Mesendoderm (in vitro differentiated cells): ENCODE measurements at regions not wholly inside any gene's neighbourhood (a gene's known extent, or its start where the extent isn't known, plus 50 kb on each side); places are given as distances from the start of the nearest gene placed in this dataset.
A peak's percentile ranks its signal among the peaks of the same experiment; 100 is the strongest.

Source experiments
- DNase-seq: peaks from one replicate; pipeline ENCODE4 v3.0.0; 2013
- H2AK5ac ChIP-seq: 2 replicates; pipeline ENCODE4 v1.6.1; 2013; ENCODE audit warnings: low read length, inconsistent platforms
- H2BK120ac ChIP-seq: 2 replicates; pipeline ENCODE4 v1.6.1; 2013; ENCODE audit warnings: low read depth, mild to moderate bottlenecking, low read length, moderate library complexity, mixed read lengths
- H2BK15ac ChIP-seq: replicated peaks from 2 replicates; pipeline ENCODE4 v1.6.1; 2013; ENCODE audit warnings: low read depth, mild to moderate bottlenecking, moderate library complexity
- H2BK5ac ChIP-seq: 2 replicates; pipeline ENCODE4 v1.6.1; 2013; ENCODE audit warnings: low read length, inconsistent platforms
- H3K18ac ChIP-seq: 2 replicates; pipeline ENCODE4 v1.6.1; 2013; ENCODE audit warnings: mild to moderate bottlenecking, low read length, mixed read lengths
- H3K23ac ChIP-seq: one replicate; pipeline ENCODE4 v1.6.1; 2013; ENCODE audit warnings: low read length
- H3K27ac ChIP-seq: 2 replicates; pipeline ENCODE4 v1.5.1; 2013; ENCODE audit warnings: low read depth, mild to moderate bottlenecking, inconsistent platforms, low read length, moderate library complexity
- H3K27me3 ChIP-seq: 2 replicates; pipeline ENCODE4 v1.6.1; 2013; ENCODE audit warnings: low read length, control low read depth, mild to moderate bottlenecking, inconsistent platforms; ENCODE audit not compliant: insufficient read depth, poor library complexity
- H3K36me3 ChIP-seq: 2 replicates; pipeline ENCODE4 v1.6.1; 2013; ENCODE audit warnings: low read length, inconsistent platforms; ENCODE audit not compliant: control insufficient read depth, insufficient read depth
- H3K4ac ChIP-seq: one replicate; pipeline ENCODE4 v1.6.1; 2013; ENCODE audit warnings: low read depth, mild to moderate bottlenecking, low read length, moderate library complexity
- H3K4me1 ChIP-seq: 2 replicates; pipeline ENCODE4 v1.6.1; 2013; ENCODE audit warnings: low read depth, low read length, inconsistent platforms; ENCODE audit not compliant: control insufficient read depth
- H3K4me2 ChIP-seq: 2 replicates; pipeline ENCODE4 v1.6.1; 2013; ENCODE audit warnings: low read length
- H3K4me3 ChIP-seq: 2 replicates; pipeline ENCODE4 v1.5.1; 2013; ENCODE audit warnings: mild to moderate bottlenecking, low read length
- H3K56ac ChIP-seq: one replicate; pipeline ENCODE4 v1.6.1; 2013; ENCODE audit warnings: low read length
- H3K79me1 ChIP-seq: 2 replicates; pipeline ENCODE4 v1.6.1; 2013; ENCODE audit warnings: low read length, inconsistent platforms
- H3K79me2 ChIP-seq: 2 replicates; pipeline ENCODE4 v1.6.1; 2013; ENCODE audit warnings: mild to moderate bottlenecking, low read length; ENCODE audit not compliant: control insufficient read depth, insufficient read depth
- H3K9ac ChIP-seq: 2 replicates; pipeline ENCODE4 v1.6.1; 2013; ENCODE audit warnings: low read length, inconsistent platforms
- H4K5ac ChIP-seq: one replicate; pipeline ENCODE4 v1.6.1; 2013; ENCODE audit warnings: low read length
- H4K8ac ChIP-seq: one replicate; pipeline ENCODE4 v1.6.1; 2013; ENCODE audit warnings: low read depth, mild to moderate bottlenecking, control low read depth, low read length, moderate library complexity
- WGBS: extraction: QIAGEN DNeasy Blood & Tissue Kit; methylation state at CpG from one replicate; pipeline ENCODE4 v1.1.7; 2013; ENCODE audit warnings: low lambda C conversion rate, missing lambda C conversion rate; ENCODE audit not compliant: insufficient coverage; ENCODE audit errors: extremely low coverage; 5-methylcytosine and 5-hydroxymethylcytosine counted together

- no peak overlapping the region for H3K27ac ChIP-seq
- no peaks in the 10 kb centered on the region for H3K36me3 ChIP-seq
- H3K56ac ChIP-seq = no peak overlapping the region
- no peak overlapping the region for H2AK5ac ChIP-seq
- no peak overlapping the region for H2BK5ac ChIP-seq
- no peak overlapping the region for H3K18ac ChIP-seq
- WGBS = no CpG with 5 or more reads among the region's 6 CpGs
- H2BK15ac ChIP-seq = no peak overlapping the region
- H3K79me2 ChIP-seq = no peaks in the 10 kb centered on the region
- no peak overlapping the region for H3K4ac ChIP-seq
- no peak overlapping the region for H3K4me3 ChIP-seq
- H4K8ac ChIP-seq = no peak overlapping the region
- no peaks in the 10 kb centered on the region for H3K79me1 ChIP-seq
- peaks cover 2% of the 10 kb centered on the region for H3K4me1 ChIP-seq
- no peak overlapping the region for H3K23ac ChIP-seq
- no peak overlapping the region for H2BK120ac ChIP-seq
- no peak overlapping the region for H3K4me2 ChIP-seq
- H4K5ac ChIP-seq = no peak overlapping the region
- peak; percentile 22 for DNase-seq
- H3K9ac ChIP-seq = no peak overlapping the region
- H3K27me3 ChIP-seq = no peaks in the 10 kb centered on the region
These were observed 1241.5 kb downstream of the ROBO2 start for GRCh38 chr3:78281381-78281780.

DNA sequence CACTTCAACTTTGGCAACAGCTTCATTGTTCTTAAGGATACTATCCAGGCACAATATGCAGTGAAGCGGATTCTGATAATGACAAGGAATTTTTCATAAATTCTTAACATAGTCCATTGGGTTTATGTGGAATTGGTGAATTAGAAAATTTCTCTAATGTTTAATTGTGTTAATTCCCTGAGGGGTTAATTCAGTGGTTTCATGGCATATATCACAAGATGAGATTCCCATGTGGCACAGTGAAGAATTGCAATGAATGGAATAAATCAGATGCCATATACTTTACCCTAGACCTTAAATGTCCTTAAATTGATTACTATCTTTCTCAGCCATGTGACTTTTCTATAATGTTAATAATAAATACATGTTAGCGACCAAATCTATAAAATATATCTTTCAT is 1244.1 kb downstream of the ROBO2 start:
- 100% methylated on average over 1 of the region's 2 CpGs for WGBS
- H3K18ac ChIP-seq = no peak overlapping the region

GRCh38 chr3:78285032-78285728 is 1245.3 kb downstream of the ROBO2 start:
- peak overlapping the region; percentile 73 for H3K56ac ChIP-seq
- peak overlapping the region; percentile 9 for H3K18ac ChIP-seq
- H4K8ac ChIP-seq = peak overlapping the region; percentile 97
- no peak overlapping the region for H2BK15ac ChIP-seq
- no peaks in the 10 kb centered on the region for H3K79me1 ChIP-seq
- no CpG with 5 or more reads among the region's 6 CpGs for WGBS
- no peaks in the 10 kb centered on the region for H3K27me3 ChIP-seq
- no peak overlapping the region for H3K4ac ChIP-seq
- peak overlapping the region; percentile 80 for H2BK5ac ChIP-seq
- H2BK120ac ChIP-seq = no peak overlapping the region
- H2AK5ac ChIP-seq = no peak overlapping the region
- no peak overlapping the region for H3K4me2 ChIP-seq
- H3K23ac ChIP-seq = no peak overlapping the region
- DNase-seq = peak; percentile 82
- H3K36me3 ChIP-seq = no peaks in the 10 kb centered on the region
- H3K27ac ChIP-seq = peak overlapping the region; percentile 45
- H3K4me1 ChIP-seq = peaks cover 2% of the 10 kb centered on the region
- H3K9ac ChIP-seq = peak overlapping the region; percentile 45
- no peak overlapping the region for H4K5ac ChIP-seq
- H3K4me3 ChIP-seq = no peak overlapping the region
- H3K79me2 ChIP-seq = no peaks in the 10 kb centered on the region

More for the DNA sequence above, 1244.1 kb downstream of the ROBO2 start:
- Histone ChIP-seq H2BK5ac (no peak overlapping the region), H2BK15ac (no peak overlapping the region), H4K8ac (no peak overlapping the region), H3K4me3 (no peak overlapping the region), H3K36me3 (no peaks in the 10 kb centered on the region), H3K27ac (no peak overlapping the region), H4K5ac (no peak overlapping the region), H3K4ac (no peak overlapping the region), H3K4me1 (peaks cover 2% of the 10 kb centered on the region), H3K79me2 (no peaks in the 10 kb centered on the region), H3K9ac (no peak overlapping the region), H3K27me3 (no peaks in the 10 kb centered on the region), H3K4me2 (no peak overlapping the region), H3K79me1 (no peaks in the 10 kb centered on the region), H3K56ac (no peak overlapping the region), H2AK5ac (no peak overlapping the region), H2BK120ac (no peak overlapping the region), H3K23ac (no peak overlapping the region)
- no peak for DNase-seq

GRCh38 chr3:78287085-78287484 is 1247.2 kb downstream of the ROBO2 start:
- no peak overlapping the region for H2BK5ac ChIP-seq
- no peak for DNase-seq
- H3K4me2 ChIP-seq = no peak overlapping the region
- no peak overlapping the region for H3K23ac ChIP-seq
- no peaks in the 10 kb centered on the region for H3K27me3 ChIP-seq
- H3K79me1 ChIP-seq = no peaks in the 10 kb centered on the region
- H3K18ac ChIP-seq = no peak overlapping the region
- H4K5ac ChIP-seq = no peak overlapping the region
- no peaks in the 10 kb centered on the region for H3K36me3 ChIP-seq
- no peak overlapping the region for H4K8ac ChIP-seq
- no peak overlapping the region for H2AK5ac ChIP-seq
- peaks cover 2% of the 10 kb centered on the region for H3K4me1 ChIP-seq
- no peak overlapping the region for H3K27ac ChIP-seq
- no peaks in the 10 kb centered on the region for H3K79me2 ChIP-seq
- no peak overlapping the region for H2BK15ac ChIP-seq
- H2BK120ac ChIP-seq = no peak overlapping the region
- no peak overlapping the region for H3K4me3 ChIP-seq
- no peak overlapping the region for H3K4ac ChIP-seq
- no peak overlapping the region for H3K56ac ChIP-seq
- no peak overlapping the region for H3K9ac ChIP-seq

GRCh38 chr3:78293284-78293683 is 1253.4 kb downstream of the ROBO2 start:
- Histone ChIP-seq H2AK5ac (no peak overlapping the region), H4K5ac (no peak overlapping the region), H3K4me2 (no peak overlapping the region), H3K9ac (no peak overlapping the region), H2BK15ac (no peak overlapping the region), H2BK120ac (no peak overlapping the region), H3K56ac (no peak overlapping the region), H3K36me3 (no peaks in the 10 kb centered on the region), H3K23ac (no peak overlapping the region), H3K27me3 (no peaks in the 10 kb centered on the region), H3K27ac (no peak overlapping the region), H3K79me1 (no peaks in the 10 kb centered on the region), H2BK5ac (no peak overlapping the region), H3K4me3 (no peak overlapping the region), H4K8ac (no peak overlapping the region), H3K79me2 (no peaks in the 10 kb centered on the region), H3K18ac (no peak overlapping the region), H3K4ac (no peak overlapping the region), H3K4me1 (no peaks in the 10 kb centered on the region)
- no peak for DNase-seq
- no CpG with 5 or more reads among the region's 3 CpGs for WGBS

GRCh38 chr3:78304115-78304514 is 1264.2 kb downstream of the ROBO2 start:
- Histone ChIP-seq H3K27me3 (no peaks in the 10 kb centered on the region), H2AK5ac (no peak overlapping the region), H2BK120ac (no peak overlapping the region), H2BK15ac (no peak overlapping the region), H3K79me2 (no peaks in the 10 kb centered on the region), H3K4me3 (no peak overlapping the region), H3K9ac (no peak overlapping the region), H3K56ac (no peak overlapping the region), H3K23ac (no peak overlapping the region), H3K18ac (no peak overlapping the region), H3K4me2 (no peak overlapping the region), H4K8ac (no peak overlapping the region), H2BK5ac (no peak overlapping the region), H3K4ac (no peak overlapping the region), H3K27ac (no peak overlapping the region), H3K36me3 (no peaks in the 10 kb centered on the region), H3K4me1 (no peaks in the 10 kb centered on the region), H3K79me1 (no peaks in the 10 kb centered on the region), H4K5ac (no peak overlapping the region)
- no CpG with 5 or more reads among the region's 2 CpGs for WGBS
- no peak for DNase-seq
